ENCODE measurements at regions not wholly inside any gene's neighbourhood (a gene's known extent, or its start where the extent isn't known, plus 50 kb on each side); places are given as distances from the start of the nearest gene placed in this dataset.

DNA sequence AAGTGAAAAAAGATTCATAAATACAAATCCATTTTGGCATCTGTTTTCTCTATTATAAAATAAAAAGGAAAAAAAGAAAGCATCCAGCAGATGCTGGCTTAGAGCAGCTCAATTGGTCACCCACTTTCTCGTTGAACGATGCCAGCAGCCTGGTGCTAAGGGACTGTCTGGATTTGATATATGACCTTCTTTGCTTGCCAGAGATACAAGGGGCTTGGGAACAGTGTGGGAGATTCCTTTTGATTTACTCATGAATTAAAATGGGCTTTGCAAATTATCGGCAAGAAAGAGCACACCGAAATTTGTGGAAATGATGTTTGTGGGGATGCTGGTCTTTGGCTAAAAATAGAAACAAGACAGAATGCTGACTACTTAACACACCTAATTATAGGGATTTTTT lies 210.3 kb upstream of the STT3B start:
- TF ChIP-seq, protein P1, sequence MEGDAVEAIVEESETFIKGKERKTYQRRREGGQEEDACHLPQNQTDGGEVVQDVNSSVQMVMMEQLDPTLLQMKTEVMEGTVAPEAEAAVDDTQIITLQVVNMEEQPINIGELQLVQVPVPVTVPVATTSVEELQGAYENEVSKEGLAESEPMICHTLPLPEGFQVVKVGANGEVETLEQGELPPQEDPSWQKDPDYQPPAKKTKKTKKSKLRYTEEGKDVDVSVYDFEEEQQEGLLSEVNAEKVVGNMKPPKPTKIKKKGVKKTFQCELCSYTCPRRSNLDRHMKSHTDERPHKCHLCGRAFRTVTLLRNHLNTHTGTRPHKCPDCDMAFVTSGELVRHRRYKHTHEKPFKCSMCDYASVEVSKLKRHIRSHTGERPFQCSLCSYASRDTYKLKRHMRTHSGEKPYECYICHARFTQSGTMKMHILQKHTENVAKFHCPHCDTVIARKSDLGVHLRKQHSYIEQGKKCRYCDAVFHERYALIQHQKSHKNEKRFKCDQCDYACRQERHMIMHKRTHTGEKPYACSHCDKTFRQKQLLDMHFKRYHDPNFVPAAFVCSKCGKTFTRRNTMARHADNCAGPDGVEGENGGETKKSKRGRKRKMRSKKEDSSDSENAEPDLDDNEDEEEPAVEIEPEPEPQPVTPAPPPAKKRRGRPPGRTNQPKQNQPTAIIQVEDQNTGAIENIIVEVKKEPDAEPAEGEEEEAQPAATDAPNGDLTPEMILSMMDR (IDR thresholded peaks at IDR 0.05) = no peak
- no peak for TF ChIP-seq POLR2A (IDR thresholded peaks at IDR 0.05)
